ENCODE measurements at regions not wholly inside any gene's neighbourhood (a gene's known extent, or its start where the extent isn't known, plus 50 kb on each side); places are given as distances from the start of the nearest gene placed in this dataset.

DNA sequence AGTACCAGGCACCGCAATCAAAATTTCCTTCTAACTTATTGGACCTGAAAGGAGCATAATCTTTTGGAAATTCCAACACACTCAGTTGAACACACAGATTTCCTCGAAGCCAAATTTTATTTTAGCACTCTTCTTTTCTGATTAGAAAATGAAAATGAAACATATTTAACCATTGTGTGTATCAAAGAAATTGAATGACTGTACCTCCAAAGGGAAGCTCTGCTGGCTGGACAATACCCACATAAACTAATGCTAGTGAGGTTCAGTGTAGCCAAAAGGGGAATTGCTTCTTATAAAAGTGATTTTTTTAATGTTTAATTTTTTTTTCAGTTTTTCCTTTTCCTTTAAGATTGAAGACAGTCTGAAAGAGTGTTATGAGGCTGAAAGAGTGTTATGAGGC lies 239.6 kb upstream of the NREP start:
- intact Hi-C loops (cut with micrococcal nuclease; ENCODE audit: unreplicated experiment), result no loop called here
- in situ Hi-C loops (cut with HindIII; ENCODE audit: low pct_unique_long_range_greater_than_20kb, low sequenced_read_pairs), result no loop called here
- H3K27ac ChIP-seq (ENCODE audit: low read length), result no peak overlapping the region
- POLR2A ChIA-PET, result no interaction called here
- BruUV-seq (replicated peaks), result no TSS peak
- H3K27me3 ChIP-seq (ENCODE audit: control insufficient read depth, insufficient read depth, low read length), result no peaks in the 10 kb centered on the region
- H3K36me3 ChIP-seq (ENCODE audit: control insufficient read depth, insufficient read depth, low read length), result no peaks in the 10 kb centered on the region
- no peak for DNase-seq (ENCODE audit: low read depth, low spot score)
- CTCF ChIA-PET, result no interaction called here
- no peak overlapping the region for H3K4me3 ChIP-seq (ENCODE audit: low read depth in 2 of 2, low read length in 2 of 2)
- TF ChIP-seq, protein P1, sequence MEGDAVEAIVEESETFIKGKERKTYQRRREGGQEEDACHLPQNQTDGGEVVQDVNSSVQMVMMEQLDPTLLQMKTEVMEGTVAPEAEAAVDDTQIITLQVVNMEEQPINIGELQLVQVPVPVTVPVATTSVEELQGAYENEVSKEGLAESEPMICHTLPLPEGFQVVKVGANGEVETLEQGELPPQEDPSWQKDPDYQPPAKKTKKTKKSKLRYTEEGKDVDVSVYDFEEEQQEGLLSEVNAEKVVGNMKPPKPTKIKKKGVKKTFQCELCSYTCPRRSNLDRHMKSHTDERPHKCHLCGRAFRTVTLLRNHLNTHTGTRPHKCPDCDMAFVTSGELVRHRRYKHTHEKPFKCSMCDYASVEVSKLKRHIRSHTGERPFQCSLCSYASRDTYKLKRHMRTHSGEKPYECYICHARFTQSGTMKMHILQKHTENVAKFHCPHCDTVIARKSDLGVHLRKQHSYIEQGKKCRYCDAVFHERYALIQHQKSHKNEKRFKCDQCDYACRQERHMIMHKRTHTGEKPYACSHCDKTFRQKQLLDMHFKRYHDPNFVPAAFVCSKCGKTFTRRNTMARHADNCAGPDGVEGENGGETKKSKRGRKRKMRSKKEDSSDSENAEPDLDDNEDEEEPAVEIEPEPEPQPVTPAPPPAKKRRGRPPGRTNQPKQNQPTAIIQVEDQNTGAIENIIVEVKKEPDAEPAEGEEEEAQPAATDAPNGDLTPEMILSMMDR (IDR thresholded peaks at IDR 0.05), result no peak
- TF ChIP-seq TCF7L2 (IDR thresholded peaks at IDR 0.05; ENCODE audit: low read depth, low read length) (no peak), POLR2AphosphoS5 (IDR thresholded peaks at IDR 0.05; ENCODE audit: low read depth, low read length) (no peak), SIN3A (IDR thresholded peaks at IDR 0.05; ENCODE audit: borderline replicate concordance, insufficient read depth, low read depth, low read length) (no peak)
- TF ChIP-seq, protein P2, sequence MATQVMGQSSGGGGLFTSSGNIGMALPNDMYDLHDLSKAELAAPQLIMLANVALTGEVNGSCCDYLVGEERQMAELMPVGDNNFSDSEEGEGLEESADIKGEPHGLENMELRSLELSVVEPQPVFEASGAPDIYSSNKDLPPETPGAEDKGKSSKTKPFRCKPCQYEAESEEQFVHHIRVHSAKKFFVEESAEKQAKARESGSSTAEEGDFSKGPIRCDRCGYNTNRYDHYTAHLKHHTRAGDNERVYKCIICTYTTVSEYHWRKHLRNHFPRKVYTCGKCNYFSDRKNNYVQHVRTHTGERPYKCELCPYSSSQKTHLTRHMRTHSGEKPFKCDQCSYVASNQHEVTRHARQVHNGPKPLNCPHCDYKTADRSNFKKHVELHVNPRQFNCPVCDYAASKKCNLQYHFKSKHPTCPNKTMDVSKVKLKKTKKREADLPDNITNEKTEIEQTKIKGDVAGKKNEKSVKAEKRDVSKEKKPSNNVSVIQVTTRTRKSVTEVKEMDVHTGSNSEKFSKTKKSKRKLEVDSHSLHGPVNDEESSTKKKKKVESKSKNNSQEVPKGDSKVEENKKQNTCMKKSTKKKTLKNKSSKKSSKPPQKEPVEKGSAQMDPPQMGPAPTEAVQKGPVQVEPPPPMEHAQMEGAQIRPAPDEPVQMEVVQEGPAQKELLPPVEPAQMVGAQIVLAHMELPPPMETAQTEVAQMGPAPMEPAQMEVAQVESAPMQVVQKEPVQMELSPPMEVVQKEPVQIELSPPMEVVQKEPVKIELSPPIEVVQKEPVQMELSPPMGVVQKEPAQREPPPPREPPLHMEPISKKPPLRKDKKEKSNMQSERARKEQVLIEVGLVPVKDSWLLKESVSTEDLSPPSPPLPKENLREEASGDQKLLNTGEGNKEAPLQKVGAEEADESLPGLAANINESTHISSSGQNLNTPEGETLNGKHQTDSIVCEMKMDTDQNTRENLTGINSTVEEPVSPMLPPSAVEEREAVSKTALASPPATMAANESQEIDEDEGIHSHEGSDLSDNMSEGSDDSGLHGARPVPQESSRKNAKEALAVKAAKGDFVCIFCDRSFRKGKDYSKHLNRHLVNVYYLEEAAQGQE (IDR thresholded peaks at IDR 0.05; ENCODE audit: insufficient read depth in 1 of 2, low read depth in 2 of 2, low read length in 1 of 2), result no peak
- H3K9me3 ChIP-seq (ENCODE audit: control insufficient read depth, insufficient read depth, low read depth, low read length), result no peaks in the 10 kb centered on the region
- no peak for ATAC-seq
- no peaks in the 10 kb centered on the region for H3K4me1 ChIP-seq (ENCODE audit: control insufficient read depth, insufficient read depth, low read length)

DNA sequence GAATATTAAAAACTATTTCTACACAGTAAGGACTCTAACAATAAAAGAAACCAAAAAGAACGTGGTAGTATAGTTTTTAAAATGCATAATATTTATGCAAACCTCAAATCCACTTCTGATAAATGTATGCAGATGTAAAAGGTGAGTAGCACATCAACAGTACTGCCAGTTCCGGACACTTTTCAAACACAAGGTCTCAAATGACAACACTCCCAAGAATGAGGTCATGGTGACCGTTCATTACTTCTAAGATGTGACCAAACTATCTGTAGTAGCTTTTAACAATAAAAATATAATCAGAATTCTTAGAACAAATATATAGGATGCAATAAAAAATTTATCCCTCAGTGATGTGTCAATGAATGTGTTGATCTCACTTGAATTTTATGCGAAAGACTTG lies 238.7 kb upstream of the NREP start:
- in situ Hi-C loops (cut with HindIII; ENCODE audit: low pct_unique_long_range_greater_than_20kb, low sequenced_read_pairs) (no loop called here), intact Hi-C loops (cut with micrococcal nuclease; ENCODE audit: unreplicated experiment) (no loop called here)
- Histone ChIP-seq H3K36me3 (ENCODE audit: control insufficient read depth, insufficient read depth, low read length) (no peaks in the 10 kb centered on the region), H3K4me3 (ENCODE audit: low read depth in 2 of 2, low read length in 2 of 2) (no peak overlapping the region), H3K4me1 (ENCODE audit: control insufficient read depth, insufficient read depth, low read length) (no peaks in the 10 kb centered on the region), H3K27me3 (ENCODE audit: control insufficient read depth, insufficient read depth, low read length) (no peaks in the 10 kb centered on the region), H3K9me3 (ENCODE audit: control insufficient read depth, insufficient read depth, low read depth, low read length) (no peaks in the 10 kb centered on the region), H3K27ac (ENCODE audit: low read length) (no peak overlapping the region)
- DNase-seq (ENCODE audit: low read depth, low spot score) (no peak), ATAC-seq (no peak)
- no TSS peak for BruUV-seq (replicated peaks)
- POLR2A ChIA-PET, result no interaction called here
- TF ChIP-seq, protein P1 (IDR thresholded peaks at IDR 0.05), result no peak
- TF ChIP-seq TCF7L2 (IDR thresholded peaks at IDR 0.05; ENCODE audit: low read depth, low read length), result no peak
- TF ChIP-seq SIN3A (IDR thresholded peaks at IDR 0.05; ENCODE audit: borderline replicate concordance, insufficient read depth, low read depth, low read length), result no peak
- no peak for TF ChIP-seq POLR2AphosphoS5 (IDR thresholded peaks at IDR 0.05; ENCODE audit: low read depth, low read length)
- TF ChIP-seq, protein P2 (IDR thresholded peaks at IDR 0.05; ENCODE audit: insufficient read depth in 1 of 2, low read depth in 2 of 2, low read length in 1 of 2), result no peak
- CTCF ChIA-PET, result no interaction called here

Data from Panc1 (cell line).